Upper lobe of left lung (tissue), 4 donors: ENCODE measurements at regions not wholly inside any gene's neighbourhood (a gene's known extent, or its start where the extent isn't known, plus 50 kb on each side); places are given as distances from the start of the nearest gene placed in this dataset.

Source experiments
- EP300 ChIP-seq, 4 donors: sonication (generic); formaldehyde crosslinking; IDR thresholded peaks; one replicate each; pipeline ENCODE4 v1.5.1; 2017; ENCODE audit warnings: antibody characterized with exemption in 4 of 4, control low read depth in 2 of 4
- POLR2A ChIP-seq, 4 donors: fragments of 450-650 bp; IDR thresholded peaks; one replicate each; pipeline ENCODE4 v1.5.1; 2016 to 2017; ENCODE audit warnings: antibody characterized with exemption in 4 of 4, mild to moderate bottlenecking in 2 of 4
- POLR2AphosphoS5 ChIP-seq, 2 donors: sonication (generic); formaldehyde crosslinking; IDR thresholded peaks; one replicate each; pipeline ENCODE4 v1.5.1; 2017; ENCODE audit warnings: antibody characterized with exemption in 2 of 2
- TF ChIP-seq, protein P1 (sequence below), 6 experiments: fragments of 450-650 bp in 4 of 6; fragments of 200-600 bp in 2 of 6; sonication (generic) in 2 of 6; IDR thresholded peaks; one replicate each; pipeline ENCODE4 v1.5.1; 2016 to 2019; ENCODE audit warnings: antibody characterized with exemption in 6 of 6

DNA sequence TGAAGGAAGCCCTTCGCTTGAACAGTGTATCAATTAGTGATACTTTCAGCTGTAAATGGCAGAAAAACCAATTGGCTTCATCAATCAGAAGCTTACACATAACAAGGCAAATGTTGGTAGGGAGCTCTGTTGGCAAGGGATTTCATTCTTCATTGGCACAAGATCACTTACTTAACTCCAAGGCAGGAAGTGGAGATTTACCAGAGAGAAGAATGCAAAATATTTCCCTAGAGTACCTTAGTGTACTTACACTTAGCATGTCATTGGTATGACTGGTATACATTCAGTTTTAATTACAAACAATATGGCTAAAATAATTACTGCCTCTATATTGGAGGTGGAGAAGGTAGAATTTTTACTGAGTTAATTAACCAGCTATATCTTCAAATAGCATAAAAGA, 545.0 kb downstream of the GABRG1 start:
- TF ChIP-seq, protein P1, sequence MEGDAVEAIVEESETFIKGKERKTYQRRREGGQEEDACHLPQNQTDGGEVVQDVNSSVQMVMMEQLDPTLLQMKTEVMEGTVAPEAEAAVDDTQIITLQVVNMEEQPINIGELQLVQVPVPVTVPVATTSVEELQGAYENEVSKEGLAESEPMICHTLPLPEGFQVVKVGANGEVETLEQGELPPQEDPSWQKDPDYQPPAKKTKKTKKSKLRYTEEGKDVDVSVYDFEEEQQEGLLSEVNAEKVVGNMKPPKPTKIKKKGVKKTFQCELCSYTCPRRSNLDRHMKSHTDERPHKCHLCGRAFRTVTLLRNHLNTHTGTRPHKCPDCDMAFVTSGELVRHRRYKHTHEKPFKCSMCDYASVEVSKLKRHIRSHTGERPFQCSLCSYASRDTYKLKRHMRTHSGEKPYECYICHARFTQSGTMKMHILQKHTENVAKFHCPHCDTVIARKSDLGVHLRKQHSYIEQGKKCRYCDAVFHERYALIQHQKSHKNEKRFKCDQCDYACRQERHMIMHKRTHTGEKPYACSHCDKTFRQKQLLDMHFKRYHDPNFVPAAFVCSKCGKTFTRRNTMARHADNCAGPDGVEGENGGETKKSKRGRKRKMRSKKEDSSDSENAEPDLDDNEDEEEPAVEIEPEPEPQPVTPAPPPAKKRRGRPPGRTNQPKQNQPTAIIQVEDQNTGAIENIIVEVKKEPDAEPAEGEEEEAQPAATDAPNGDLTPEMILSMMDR (IDR thresholded peaks at IDR 0.05), result no peak
- TF ChIP-seq POLR2AphosphoS5 (IDR thresholded peaks at IDR 0.05) (no peak), POLR2A (IDR thresholded peaks at IDR 0.05) (no peak), EP300 (IDR thresholded peaks at IDR 0.05) (no peak)
